ENCODE measurements at regions not wholly inside any gene's neighbourhood (a gene's known extent, or its start where the extent isn't known, plus 50 kb on each side); places are given as distances from the start of the nearest gene placed in this dataset.

DNA sequence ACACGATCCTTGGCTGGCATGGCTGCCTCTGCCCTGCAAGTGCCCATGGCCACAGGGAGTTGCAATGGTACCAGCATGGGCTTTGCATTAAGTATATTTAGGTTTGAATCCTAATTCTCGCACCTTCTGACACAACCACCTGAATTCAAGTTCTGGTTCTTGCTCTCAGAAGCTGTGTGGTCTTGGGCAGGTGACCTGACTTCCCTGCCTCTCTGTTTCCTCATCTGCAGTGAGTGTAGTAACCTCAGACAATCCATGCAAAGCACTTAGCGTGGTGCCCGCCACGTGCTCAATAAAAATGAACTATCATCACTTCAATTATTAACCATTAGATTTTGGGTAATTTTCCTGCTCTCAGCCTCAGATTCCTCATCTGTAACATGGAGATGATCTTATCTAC is 378.8 kb upstream of the ARID1B start:
- no peak overlapping the region for H3K4me3 ChIP-seq (ENCODE audit: low read depth, low read length)
- H3K36me3 ChIP-seq, result no peaks in the 10 kb centered on the region
- DNase-seq, result no peak
- TF ChIP-seq, protein P1, sequence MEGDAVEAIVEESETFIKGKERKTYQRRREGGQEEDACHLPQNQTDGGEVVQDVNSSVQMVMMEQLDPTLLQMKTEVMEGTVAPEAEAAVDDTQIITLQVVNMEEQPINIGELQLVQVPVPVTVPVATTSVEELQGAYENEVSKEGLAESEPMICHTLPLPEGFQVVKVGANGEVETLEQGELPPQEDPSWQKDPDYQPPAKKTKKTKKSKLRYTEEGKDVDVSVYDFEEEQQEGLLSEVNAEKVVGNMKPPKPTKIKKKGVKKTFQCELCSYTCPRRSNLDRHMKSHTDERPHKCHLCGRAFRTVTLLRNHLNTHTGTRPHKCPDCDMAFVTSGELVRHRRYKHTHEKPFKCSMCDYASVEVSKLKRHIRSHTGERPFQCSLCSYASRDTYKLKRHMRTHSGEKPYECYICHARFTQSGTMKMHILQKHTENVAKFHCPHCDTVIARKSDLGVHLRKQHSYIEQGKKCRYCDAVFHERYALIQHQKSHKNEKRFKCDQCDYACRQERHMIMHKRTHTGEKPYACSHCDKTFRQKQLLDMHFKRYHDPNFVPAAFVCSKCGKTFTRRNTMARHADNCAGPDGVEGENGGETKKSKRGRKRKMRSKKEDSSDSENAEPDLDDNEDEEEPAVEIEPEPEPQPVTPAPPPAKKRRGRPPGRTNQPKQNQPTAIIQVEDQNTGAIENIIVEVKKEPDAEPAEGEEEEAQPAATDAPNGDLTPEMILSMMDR (IDR thresholded peaks at IDR 0.05; ENCODE audit: low read depth, low read length), result no peak
- no peaks in the 10 kb centered on the region for H3K27me3 ChIP-seq
- H3K4me1 ChIP-seq, result no peaks in the 10 kb centered on the region
- no peaks in the 10 kb centered on the region for H3K9me3 ChIP-seq

DNA sequence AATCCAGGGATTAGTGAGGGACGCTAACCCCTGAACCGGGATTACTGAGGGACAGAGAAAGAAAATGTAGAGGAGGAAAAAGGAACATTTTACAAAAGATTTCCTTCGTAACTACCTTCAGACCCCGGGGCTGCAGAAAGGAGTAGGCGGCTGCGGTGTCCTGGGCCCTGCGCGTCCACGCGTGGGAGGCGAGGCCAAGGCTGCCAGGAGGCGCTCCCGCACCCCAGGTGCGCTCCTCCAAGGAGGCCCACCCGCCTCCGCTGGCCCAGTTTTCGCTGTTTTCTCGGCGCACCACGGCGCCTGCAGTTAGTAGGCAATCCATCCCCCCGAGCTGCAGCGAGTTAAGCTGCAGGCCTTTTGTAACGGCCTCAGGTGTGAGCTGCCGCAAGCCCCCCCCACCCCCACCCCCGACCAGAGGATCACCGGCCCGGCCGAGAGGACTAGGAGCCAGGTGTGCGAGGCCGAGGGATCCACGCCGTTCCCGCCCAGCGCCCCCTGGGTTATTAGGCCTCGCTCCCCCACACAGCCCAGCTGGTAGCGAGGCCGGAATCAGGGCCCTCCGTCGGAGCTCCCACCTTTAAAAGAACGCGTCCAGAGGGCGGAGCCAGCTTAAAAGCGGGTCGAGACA is 380.3 kb upstream of the ARID1B start:
- H3K36me3 ChIP-seq, result no peaks in the 10 kb centered on the region
- no peak overlapping the region for H3K4me3 ChIP-seq (ENCODE audit: low read depth, low read length)
- no peaks in the 10 kb centered on the region for H3K27me3 ChIP-seq
- no peak for DNase-seq
- H3K9me3 ChIP-seq, result no peaks in the 10 kb centered on the region
- no peaks in the 10 kb centered on the region for H3K4me1 ChIP-seq
- TF ChIP-seq, protein P1 (IDR thresholded peaks at IDR 0.05; ENCODE audit: low read depth, low read length), result no peak

DNA sequence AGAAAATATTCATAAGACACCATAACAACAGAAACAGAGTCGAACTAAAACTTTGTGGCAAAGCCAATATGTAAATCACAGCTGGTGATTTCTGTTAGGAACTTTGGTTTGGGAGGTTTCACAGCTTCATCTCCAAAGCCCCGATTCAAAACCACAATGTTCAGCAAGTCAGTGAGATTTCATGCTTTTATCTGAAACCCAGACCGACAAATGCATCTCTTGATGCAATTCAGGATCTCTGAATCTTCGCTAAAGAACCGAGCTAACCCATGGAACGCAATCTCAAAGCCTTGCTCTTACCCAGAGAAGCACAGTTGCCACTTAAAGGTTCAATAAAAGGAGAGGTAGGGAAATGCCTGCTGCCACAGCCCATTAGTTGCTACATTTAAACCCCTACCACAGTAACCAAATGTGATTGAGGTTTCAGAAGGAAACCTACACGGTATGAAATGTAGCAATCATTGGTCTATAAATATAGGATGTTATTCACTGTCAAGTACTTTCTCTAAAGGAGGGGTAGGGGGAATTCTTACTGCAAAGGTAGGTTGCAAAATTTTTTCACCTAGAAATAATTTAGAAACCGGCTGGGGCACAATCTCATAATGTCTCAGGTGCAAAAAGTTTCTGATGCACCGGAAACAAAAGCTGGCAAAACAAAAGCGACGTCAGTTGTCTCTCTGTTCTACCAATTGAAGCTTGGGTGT is 381.0 kb upstream of the ARID1B start:
- Histone ChIP-seq H3K4me3 (ENCODE audit: low read depth, low read length) (no peak overlapping the region), H3K27me3 (no peaks in the 10 kb centered on the region), H3K9me3 (no peaks in the 10 kb centered on the region), H3K36me3 (no peaks in the 10 kb centered on the region), H3K4me1 (peaks cover under 1% of the 10 kb centered on the region; the same call in 1 of the 2 replicates)
- TF ChIP-seq, protein P1 (IDR thresholded peaks at IDR 0.05; ENCODE audit: low read depth, low read length), result no peak
- no peak for DNase-seq

DNA sequence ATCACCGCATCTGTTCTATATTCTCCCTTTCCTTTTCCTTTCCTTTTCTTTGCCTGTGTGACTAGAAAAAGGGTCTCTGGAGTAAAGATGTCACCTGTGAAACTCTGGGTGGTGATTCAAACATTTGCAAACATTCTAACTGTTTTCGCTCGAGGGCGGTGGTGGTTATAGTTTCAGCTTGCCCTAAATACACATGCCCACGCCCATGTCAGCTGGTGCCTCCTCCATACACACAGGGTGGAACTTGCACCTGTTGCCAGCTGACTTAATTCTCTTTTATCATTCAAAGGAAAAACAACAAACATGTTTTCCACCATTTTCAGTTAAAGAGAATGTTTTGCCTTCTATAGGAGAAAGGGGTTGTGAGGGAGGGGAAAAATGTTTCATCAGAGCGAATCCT is 381.9 kb upstream of the ARID1B start:
- DNase-seq, result no peak
- no peaks in the 10 kb centered on the region for H3K9me3 ChIP-seq
- H3K36me3 ChIP-seq, result no peaks in the 10 kb centered on the region
- H3K4me3 ChIP-seq (ENCODE audit: low read depth, low read length), result no peak overlapping the region
- TF ChIP-seq, protein P1 (IDR thresholded peaks at IDR 0.05; ENCODE audit: low read depth, low read length), result no peak
- H3K4me1 ChIP-seq, result peaks cover 9% of the 10 kb centered on the region; the same call in 1 of the 2 replicates
- no peaks in the 10 kb centered on the region for H3K27me3 ChIP-seq

DNA sequence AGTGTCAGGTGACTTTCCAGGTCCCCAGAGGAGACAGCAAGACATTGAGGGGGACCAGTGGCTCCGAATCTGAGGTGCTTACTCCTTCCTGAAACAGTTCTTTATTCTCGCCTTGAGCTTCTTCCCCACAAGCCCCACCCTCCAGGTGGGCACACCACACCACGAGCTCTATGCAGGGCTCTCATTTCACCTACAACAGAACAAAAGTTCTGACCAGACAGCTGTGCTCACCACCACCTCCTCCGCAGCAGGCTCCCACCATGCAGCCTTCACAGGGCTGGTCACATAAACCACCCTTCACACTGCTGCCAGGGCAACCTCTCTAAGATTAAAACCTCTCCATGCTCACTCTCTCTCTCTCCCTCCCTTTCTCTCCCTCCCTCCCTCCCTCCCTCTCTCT is 384.5 kb upstream of the ARID1B start:
- no peaks in the 10 kb centered on the region for H3K36me3 ChIP-seq
- DNase-seq, result no peak
- no peak overlapping the region for H3K4me3 ChIP-seq (ENCODE audit: low read depth, low read length)
- H3K27me3 ChIP-seq, result no peaks in the 10 kb centered on the region
- TF ChIP-seq, protein P1 (IDR thresholded peaks at IDR 0.05; ENCODE audit: low read depth, low read length), result no peak
- H3K9me3 ChIP-seq, result no peaks in the 10 kb centered on the region
- peaks cover 9% of the 10 kb centered on the region; the same call in 1 of the 2 replicates for H3K4me1 ChIP-seq

DNA sequence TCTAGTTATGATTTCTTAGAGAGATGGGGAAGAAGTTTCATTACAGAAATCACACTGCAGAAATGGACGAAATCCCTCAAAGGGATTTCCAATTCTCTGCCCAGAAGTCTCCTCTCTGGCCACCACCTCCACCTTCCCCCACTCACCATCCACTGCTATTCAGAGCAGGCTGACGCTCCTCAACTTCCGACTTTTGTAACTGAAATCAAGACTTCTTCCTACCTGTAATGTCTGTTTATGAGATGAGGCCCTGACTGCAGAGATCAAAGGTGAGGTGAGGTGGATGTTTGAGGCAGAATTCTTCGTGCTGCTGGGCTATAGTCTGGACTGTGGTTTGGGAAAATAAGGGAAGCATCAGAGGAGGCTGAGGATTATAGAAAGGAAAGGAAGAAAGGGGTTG is 385.2 kb upstream of the ARID1B start:
- H3K9me3 ChIP-seq, result no peaks in the 10 kb centered on the region
- TF ChIP-seq, protein P1 (IDR thresholded peaks at IDR 0.05; ENCODE audit: low read depth, low read length), result no peak
- peaks cover 9% of the 10 kb centered on the region; the same call in 1 of the 2 replicates for H3K4me1 ChIP-seq

More for the DNA sequence above, 385.2 kb upstream of the ARID1B start:
- Histone ChIP-seq H3K27me3 (no peaks in the 10 kb centered on the region), H3K36me3 (no peaks in the 10 kb centered on the region), H3K4me3 (ENCODE audit: low read depth, low read length) (no peak overlapping the region)
- DNase-seq, result no peak

Measured in BE2C (cell line).